Neural progenitor cell (in vitro differentiated cells): ENCODE measurements at regions not wholly inside any gene's neighbourhood (a gene's known extent, or its start where the extent isn't known, plus 50 kb on each side); places are given as distances from the start of the nearest gene placed in this dataset.

Experiments
- DNase-seq: peaks from one replicate; pipeline ENCODE4 v3.0.0-alpha.2; 2016; ENCODE audit warnings: low spot score
- H2AFZ ChIP-seq: fragments of 200-600 bp; sonication (generic); replicated peaks from 2 replicates; pipeline ENCODE4 v1.6.1; 2016; ENCODE audit warnings: antibody characterized with exemption
- H3F3A ChIP-seq: fragments of 200-600 bp; sonication (generic); 2 replicates; pipeline ENCODE4 v1.6.1; 2016; ENCODE audit warnings: antibody characterized with exemption, low read depth
- H3K27ac ChIP-seq: fragments of 200-600 bp; sonication (generic); 2 replicates; pipeline ENCODE4 v1.5.1; 2016; ENCODE audit warnings: mild to moderate bottlenecking
- H3K27me3 ChIP-seq: fragments of 200-600 bp; sonication (generic); 2 replicates; pipeline ENCODE4 v1.6.1; 2016; ENCODE audit warnings: mild to moderate bottlenecking, moderate library complexity
- H3K36me3 ChIP-seq: fragments of 200-600 bp; sonication (generic); 2 replicates; pipeline ENCODE4 v1.5.1; 2016
- H3K4me1 ChIP-seq: fragments of 200-600 bp; sonication (generic); 2 replicates; pipeline ENCODE4 v1.6.1; 2016; ENCODE audit warnings: mixed run types
- H3K4me2 ChIP-seq: fragments of 200-600 bp; sonication (generic); 2 replicates; pipeline ENCODE4 v1.6.1; 2016
- H3K4me3 ChIP-seq: fragments of 200-600 bp; sonication (generic); 2 replicates; pipeline ENCODE4 v1.5.1; 2016
- H3K79me2 ChIP-seq: fragments of 200-600 bp; sonication (generic); 2 replicates; pipeline ENCODE4 v1.6.1; 2016; ENCODE audit warnings: low read depth
- H3K9ac ChIP-seq: fragments of 200-600 bp; sonication (generic); 2 replicates; pipeline ENCODE4 v1.6.1; 2016
- H3K9me3 ChIP-seq: fragments of 200-600 bp; sonication (generic); 2 replicates; pipeline ENCODE4 v1.5.1; 2016; ENCODE audit warnings: low read depth
- H4K20me1 ChIP-seq: fragments of 200-600 bp; sonication (generic); 2 replicates; pipeline ENCODE4 v1.6.1; 2016; ENCODE audit warnings: low read depth
- H3K27ac Mint-ChIP-seq: 3 replicates; pipeline ENCODE4 v1.8.0; 2021; ENCODE audit warnings: mixed read lengths
- H3K27me3 Mint-ChIP-seq: 2 replicates; pipeline ENCODE4 v1.8.0; 2022; ENCODE audit warnings: low read depth, mild to moderate bottlenecking, inconsistent platforms, moderate library complexity, mixed read lengths; ENCODE audit not compliant: insufficient read depth
- H3K36me3 Mint-ChIP-seq: 3 replicates; pipeline ENCODE4 v1.8.0; 2021; ENCODE audit warnings: mixed read lengths
- H3K4me1 Mint-ChIP-seq: 3 replicates; pipeline ENCODE4 v1.8.0; 2021; ENCODE audit warnings: mixed read lengths
- H3K4me3 Mint-ChIP-seq: 3 replicates; pipeline ENCODE4 v1.8.0; 2021; ENCODE audit warnings: mild to moderate bottlenecking, moderate library complexity, mixed read lengths
- H3K9me3 Mint-ChIP-seq: 3 replicates; pipeline ENCODE4 v1.8.0; 2020; ENCODE audit warnings: mixed read lengths
- EZH2 ChIP-seq: fragments of 200-600 bp; sonication (generic); IDR thresholded peaks from 2 replicates; pipeline ENCODE4 v1.6.1; 2017; ENCODE audit warnings: antibody characterized with exemption, mild to moderate bottlenecking, moderate library complexity
- EZH2phosphoT487 ChIP-seq: fragments of 200-600 bp; sonication (generic); IDR thresholded peaks from 2 replicates; pipeline ENCODE4 v1.6.1; 2017; ENCODE audit warnings: antibody characterized with exemption
- TF ChIP-seq, protein P1 (sequence below): fragments of 200-600 bp; sonication (generic); IDR thresholded peaks from 2 replicates; pipeline ENCODE4 v1.5.1; 2017; ENCODE audit warnings: antibody characterized with exemption, mild to moderate bottlenecking

DNA sequence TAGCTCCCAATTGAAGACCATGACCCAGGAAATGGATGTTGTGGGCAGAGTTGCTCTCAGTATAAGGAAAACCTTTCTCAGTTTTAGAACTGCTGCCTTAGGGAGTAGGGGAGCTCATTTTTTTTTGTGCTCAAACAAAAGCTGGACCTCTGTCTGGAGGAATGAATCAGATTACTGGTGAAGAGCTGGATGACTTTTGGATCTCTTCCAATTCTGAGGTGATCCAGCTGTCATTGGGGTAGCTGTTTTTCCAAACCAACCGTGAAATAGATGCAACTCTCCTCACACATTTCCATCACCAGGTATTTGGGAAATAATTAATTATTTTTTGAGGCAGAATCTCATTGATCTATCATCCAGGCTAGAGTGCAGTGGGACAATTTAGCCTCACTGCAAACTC, 251.3 kb upstream of the PLET1 start:
- Mint-ChIP-seq H3K27me3 (peaks cover under 1% of the 10 kb centered on the region), H3K27ac (no peak overlapping the region)

DNA sequence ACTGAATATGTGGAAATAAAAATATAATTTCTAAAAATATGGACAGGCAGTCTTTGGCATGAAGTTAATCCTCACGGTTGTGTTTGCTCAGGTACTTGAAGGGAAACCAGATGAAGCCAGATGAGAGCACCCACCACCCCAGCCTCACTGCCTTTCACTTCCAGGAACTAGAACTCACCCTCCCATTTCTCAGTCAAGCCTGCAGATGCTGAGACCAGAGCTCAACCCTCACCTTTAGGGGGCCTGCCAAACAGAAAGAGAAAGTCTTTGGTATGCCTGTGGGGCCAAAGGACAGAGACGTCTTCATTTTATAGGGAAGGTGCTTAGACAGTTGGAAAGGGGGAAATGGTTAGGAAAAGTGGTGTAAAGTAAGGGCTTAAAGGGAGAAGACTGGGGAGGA, 252.8 kb upstream of the PLET1 start:
- Histone ChIP-seq H3F3A (no peaks in the 10 kb centered on the region), H3K36me3 (no peaks in the 10 kb centered on the region), H3K79me2 (no peaks in the 10 kb centered on the region), H3K27me3 (no peaks in the 10 kb centered on the region), H3K4me1 (no peaks in the 10 kb centered on the region), H3K27ac (no peak overlapping the region), H2AFZ (no peak overlapping the region), H3K9ac (no peak overlapping the region), H3K9me3 (no peaks in the 10 kb centered on the region), H4K20me1 (no peaks in the 10 kb centered on the region), H3K4me3 (no peak overlapping the region), H3K4me2 (no peak overlapping the region)
- peak overlapping the region; percentile 93 for H3K27ac Mint-ChIP-seq
- no peak for TF ChIP-seq EZH2phosphoT487
- TF ChIP-seq, protein P1, sequence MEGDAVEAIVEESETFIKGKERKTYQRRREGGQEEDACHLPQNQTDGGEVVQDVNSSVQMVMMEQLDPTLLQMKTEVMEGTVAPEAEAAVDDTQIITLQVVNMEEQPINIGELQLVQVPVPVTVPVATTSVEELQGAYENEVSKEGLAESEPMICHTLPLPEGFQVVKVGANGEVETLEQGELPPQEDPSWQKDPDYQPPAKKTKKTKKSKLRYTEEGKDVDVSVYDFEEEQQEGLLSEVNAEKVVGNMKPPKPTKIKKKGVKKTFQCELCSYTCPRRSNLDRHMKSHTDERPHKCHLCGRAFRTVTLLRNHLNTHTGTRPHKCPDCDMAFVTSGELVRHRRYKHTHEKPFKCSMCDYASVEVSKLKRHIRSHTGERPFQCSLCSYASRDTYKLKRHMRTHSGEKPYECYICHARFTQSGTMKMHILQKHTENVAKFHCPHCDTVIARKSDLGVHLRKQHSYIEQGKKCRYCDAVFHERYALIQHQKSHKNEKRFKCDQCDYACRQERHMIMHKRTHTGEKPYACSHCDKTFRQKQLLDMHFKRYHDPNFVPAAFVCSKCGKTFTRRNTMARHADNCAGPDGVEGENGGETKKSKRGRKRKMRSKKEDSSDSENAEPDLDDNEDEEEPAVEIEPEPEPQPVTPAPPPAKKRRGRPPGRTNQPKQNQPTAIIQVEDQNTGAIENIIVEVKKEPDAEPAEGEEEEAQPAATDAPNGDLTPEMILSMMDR, result no peak
- no peak for TF ChIP-seq EZH2
- no peaks in the 10 kb centered on the region for H3K36me3 Mint-ChIP-seq
- H3K4me3 Mint-ChIP-seq, result peak overlapping the region; percentile 63
- no peaks in the 10 kb centered on the region for H3K9me3 Mint-ChIP-seq
- H3K4me1 Mint-ChIP-seq, result peaks cover 31% of the 10 kb centered on the region
- H3K27me3 Mint-ChIP-seq, result peaks cover under 1% of the 10 kb centered on the region
- no peak for DNase-seq

More for the DNA sequence above, 251.3 kb upstream of the PLET1 start:
- no peak overlapping the region for H3K27ac ChIP-seq
- Mint-ChIP-seq H3K9me3 (no peaks in the 10 kb centered on the region), H3K4me1 (peaks cover 33% of the 10 kb centered on the region), H3K4me3 (no peak overlapping the region), H3K36me3 (no peaks in the 10 kb centered on the region)
- DNase-seq, result no peak
- H3K27me3 ChIP-seq, result no peaks in the 10 kb centered on the region
- no peak overlapping the region for H3K4me3 ChIP-seq
- H3K9me3 ChIP-seq, result no peaks in the 10 kb centered on the region
- no peaks in the 10 kb centered on the region for H3K4me1 ChIP-seq
- no peaks in the 10 kb centered on the region for H3F3A ChIP-seq
- TF ChIP-seq, protein P1, result no peak
- TF ChIP-seq EZH2phosphoT487, result no peak
- no peak for TF ChIP-seq EZH2
- no peak overlapping the region for H2AFZ ChIP-seq
- no peak overlapping the region for H3K9ac ChIP-seq
- no peak overlapping the region for H3K4me2 ChIP-seq
- no peaks in the 10 kb centered on the region for H3K36me3 ChIP-seq
- no peaks in the 10 kb centered on the region for H4K20me1 ChIP-seq
- no peaks in the 10 kb centered on the region for H3K79me2 ChIP-seq

DNA sequence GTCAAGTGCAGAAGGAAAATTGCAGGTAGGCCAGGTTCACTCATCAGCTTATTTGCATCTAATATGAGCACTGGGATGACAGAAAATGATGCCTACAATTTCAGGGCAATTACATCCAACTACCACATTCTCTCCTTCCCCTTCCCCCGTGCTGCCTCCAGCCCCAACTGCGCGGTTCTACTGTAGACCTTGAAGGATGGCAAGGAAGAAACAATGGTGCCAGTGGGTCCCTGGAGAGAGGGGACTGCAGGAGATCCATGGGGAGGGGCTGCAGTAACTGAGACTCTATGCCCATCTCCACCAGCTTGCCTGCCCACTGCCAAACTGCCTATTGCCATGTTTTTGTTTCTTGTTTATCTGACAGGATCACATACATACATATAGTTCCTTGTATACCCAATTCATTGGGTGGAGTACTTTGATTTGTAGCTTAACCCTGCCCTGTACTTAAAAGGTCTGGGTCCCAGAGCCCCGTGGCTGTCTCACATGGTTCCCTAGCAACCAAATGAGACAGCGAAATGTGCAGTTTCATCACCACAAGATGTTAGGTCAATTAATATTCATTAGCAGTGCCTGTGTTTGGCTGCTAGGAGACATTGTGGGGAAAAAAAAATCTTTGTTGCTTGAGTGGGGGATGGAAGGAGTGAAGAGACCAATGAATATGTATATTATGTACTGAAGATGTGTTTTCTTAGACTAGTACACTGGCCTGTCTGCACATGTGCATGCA, 253.5 kb upstream of the PLET1 start:
- Histone ChIP-seq H3K36me3 (no peaks in the 10 kb centered on the region), H3K4me3 (no peak overlapping the region), H4K20me1 (no peaks in the 10 kb centered on the region), H3F3A (no peaks in the 10 kb centered on the region), H3K9me3 (no peaks in the 10 kb centered on the region), H3K9ac (no peak overlapping the region), H2AFZ (no peak overlapping the region), H3K27ac (no peak overlapping the region), H3K27me3 (no peaks in the 10 kb centered on the region), H3K79me2 (no peaks in the 10 kb centered on the region), H3K4me1 (no peaks in the 10 kb centered on the region), H3K4me2 (no peak overlapping the region)
- no peak for DNase-seq
- peaks cover 31% of the 10 kb centered on the region for H3K4me1 Mint-ChIP-seq
- H3K27me3 Mint-ChIP-seq, result peaks cover 4% of the 10 kb centered on the region
- no peaks in the 10 kb centered on the region for H3K36me3 Mint-ChIP-seq
- H3K9me3 Mint-ChIP-seq, result no peaks in the 10 kb centered on the region
- no peak for TF ChIP-seq EZH2
- TF ChIP-seq EZH2phosphoT487, result no peak
- TF ChIP-seq, protein P1, result no peak
- H3K4me3 Mint-ChIP-seq, result peak overlapping the region; percentile 49
- peak overlapping the region; percentile 93 for H3K27ac Mint-ChIP-seq
